GM12878 (cell line): ENCODE measurements at regions not wholly inside any gene's neighbourhood (a gene's known extent, or its start where the extent isn't known, plus 50 kb on each side); places are given as distances from the start of the nearest gene placed in this dataset.

Experiments used
- CEBPB ChIP-seq, 2 experiments: fragments of 150-350 bp in 1 of 2; IDR thresholded peaks; 2 replicates each; pipeline ENCODE4 v1.6.1; 2012 to 2014; ENCODE audit warnings: low read depth in 2 of 2, low read length in 2 of 2, borderline replicate concordance in 1 of 2, inconsistent platforms in 1 of 2
- EP300 ChIP-seq, 2 experiments: fragments of 150-350 bp in 1 of 2; IDR thresholded peaks; 2 replicates each; pipeline ENCODE4 v1.6.1; 2011 to 2012; ENCODE audit warnings: low read depth in 2 of 2, low read length in 2 of 2, borderline replicate concordance in 1 of 2, improper control_type of control experiment in 1 of 2, inconsistent platforms in 1 of 2; ENCODE audit not compliant: control insufficient read depth in 1 of 2
- FOXK2 ChIP-seq: fragments of 450-650 bp; IDR thresholded peaks from 2 replicates; pipeline ENCODE4 v1.6.1; 2017; ENCODE audit warnings: mild to moderate bottlenecking, moderate library complexity
- MAX ChIP-seq: IDR thresholded peaks from 2 replicates; pipeline ENCODE4 v1.6.1; 2012; ENCODE audit warnings: low read depth, low read length, improper control_type of control experiment
- NFYB ChIP-seq: IDR thresholded peaks from 2 replicates; pipeline ENCODE4 v1.6.1; 2011; ENCODE audit warnings: low read depth, mild to moderate bottlenecking, low read length, improper control_type of control experiment, moderate library complexity; ENCODE audit not compliant: insufficient read depth
- REST ChIP-seq: IDR thresholded peaks from 2 replicates; pipeline ENCODE4 v1.6.1; 2012; ENCODE audit warnings: mild to moderate bottlenecking, low read depth, low read length
- YY1 ChIP-seq: IDR thresholded peaks from 2 replicates; pipeline ENCODE4 v1.6.1; 2011; ENCODE audit warnings: low read depth, mild to moderate bottlenecking, low read length
- ZBTB40 ChIP-seq: fragments of 450-650 bp; IDR thresholded peaks from 2 replicates; pipeline ENCODE4 v1.6.1; 2016; ENCODE audit warnings: mild to moderate bottlenecking, moderate library complexity, borderline replicate concordance
- TF ChIP-seq, protein P1 (sequence below), 3 experiments: IDR thresholded peaks in 2 of 3; conservative IDR thresholded peaks in 1 of 3; 2 replicates each; pipeline ENCODE4 v1.5.1; 2011; ENCODE audit warnings: low read depth in 3 of 3, low read length in 3 of 3, mild to moderate bottlenecking in 3 of 3, control low read depth in 2 of 3, moderate library complexity in 2 of 3, inconsistent platforms in 1 of 3, mixed read lengths in 1 of 3; ENCODE audit not compliant: control insufficient read depth in 2 of 3, insufficient read depth in 1 of 3; ENCODE audit errors: extremely low read depth in 1 of 3

- TF ChIP-seq, protein P1, sequence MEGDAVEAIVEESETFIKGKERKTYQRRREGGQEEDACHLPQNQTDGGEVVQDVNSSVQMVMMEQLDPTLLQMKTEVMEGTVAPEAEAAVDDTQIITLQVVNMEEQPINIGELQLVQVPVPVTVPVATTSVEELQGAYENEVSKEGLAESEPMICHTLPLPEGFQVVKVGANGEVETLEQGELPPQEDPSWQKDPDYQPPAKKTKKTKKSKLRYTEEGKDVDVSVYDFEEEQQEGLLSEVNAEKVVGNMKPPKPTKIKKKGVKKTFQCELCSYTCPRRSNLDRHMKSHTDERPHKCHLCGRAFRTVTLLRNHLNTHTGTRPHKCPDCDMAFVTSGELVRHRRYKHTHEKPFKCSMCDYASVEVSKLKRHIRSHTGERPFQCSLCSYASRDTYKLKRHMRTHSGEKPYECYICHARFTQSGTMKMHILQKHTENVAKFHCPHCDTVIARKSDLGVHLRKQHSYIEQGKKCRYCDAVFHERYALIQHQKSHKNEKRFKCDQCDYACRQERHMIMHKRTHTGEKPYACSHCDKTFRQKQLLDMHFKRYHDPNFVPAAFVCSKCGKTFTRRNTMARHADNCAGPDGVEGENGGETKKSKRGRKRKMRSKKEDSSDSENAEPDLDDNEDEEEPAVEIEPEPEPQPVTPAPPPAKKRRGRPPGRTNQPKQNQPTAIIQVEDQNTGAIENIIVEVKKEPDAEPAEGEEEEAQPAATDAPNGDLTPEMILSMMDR (IDR thresholded peaks at IDR 0.05 in 2 of 3, conservative IDR thresholded peaks at IDR 0.05 in 1 of 3; ENCODE audit: control insufficient read depth in 2 of 3, extremely low read depth in 1 of 3, insufficient read depth in 1 of 3, low read depth in 3 of 3, low read length in 3 of 3) = no peak
- no peak for TF ChIP-seq MAX
- no peak for TF ChIP-seq FOXK2
- no peak for TF ChIP-seq CEBPB (IDR thresholded peaks at IDR 0.05; ENCODE audit: borderline replicate concordance in 1 of 2, low read depth in 2 of 2, low read length in 2 of 2)
- no peak for TF ChIP-seq YY1
- TF ChIP-seq NFYB = no peak
- TF ChIP-seq ZBTB40 = no peak
- TF ChIP-seq REST = no peak
- TF ChIP-seq EP300 (IDR thresholded peaks at IDR 0.05; ENCODE audit: borderline replicate concordance in 1 of 2, control insufficient read depth in 1 of 2, low read depth in 2 of 2, low read length in 2 of 2) = no peak
Measured at GRCh38 chr10:78339251-78339650, 305.6 kb downstream of the RPS24 start.
